AG10803 (cell line): ENCODE measurements at regions not wholly inside any gene's neighbourhood (a gene's known extent, or its start where the extent isn't known, plus 50 kb on each side); places are given as distances from the start of the nearest gene placed in this dataset.

ENCODE experiments used
- DNase-seq: peaks from one replicate; pipeline ENCODE4 v3.0.0; 2010; ENCODE audit warnings: low read depth
- H3K4me3 ChIP-seq: 2 replicates; pipeline ENCODE4 v1.5.1; 2011; ENCODE audit warnings: mild to moderate bottlenecking, low read length, control low read depth
- TF ChIP-seq, protein P1 (sequence below): conservative IDR thresholded peaks from 2 replicates; pipeline ENCODE4 v1.5.1; 2011; ENCODE audit warnings: mild to moderate bottlenecking, low read length, control low read depth, inconsistent platforms

DNA sequence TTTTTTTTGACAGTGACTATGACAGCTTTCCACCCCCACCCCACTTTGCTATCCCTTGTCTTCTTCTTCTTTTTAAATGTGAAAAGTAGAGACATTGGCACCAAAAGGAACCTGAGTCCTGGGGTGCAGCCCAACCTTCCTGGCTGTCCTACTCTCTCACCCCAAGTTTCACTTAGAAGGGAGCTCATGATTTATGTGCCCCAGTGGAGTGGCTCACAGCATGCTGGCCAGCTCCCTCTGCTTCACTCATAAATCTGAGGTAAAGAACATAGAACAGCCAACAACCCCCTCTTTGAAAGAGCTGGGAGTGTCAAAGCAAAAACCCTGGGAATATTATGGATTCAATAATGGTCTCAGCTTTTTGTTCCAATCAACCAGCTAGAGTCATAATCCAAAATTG lies 196.3 kb upstream of the DAPK1 start:
- TF ChIP-seq, protein P1, sequence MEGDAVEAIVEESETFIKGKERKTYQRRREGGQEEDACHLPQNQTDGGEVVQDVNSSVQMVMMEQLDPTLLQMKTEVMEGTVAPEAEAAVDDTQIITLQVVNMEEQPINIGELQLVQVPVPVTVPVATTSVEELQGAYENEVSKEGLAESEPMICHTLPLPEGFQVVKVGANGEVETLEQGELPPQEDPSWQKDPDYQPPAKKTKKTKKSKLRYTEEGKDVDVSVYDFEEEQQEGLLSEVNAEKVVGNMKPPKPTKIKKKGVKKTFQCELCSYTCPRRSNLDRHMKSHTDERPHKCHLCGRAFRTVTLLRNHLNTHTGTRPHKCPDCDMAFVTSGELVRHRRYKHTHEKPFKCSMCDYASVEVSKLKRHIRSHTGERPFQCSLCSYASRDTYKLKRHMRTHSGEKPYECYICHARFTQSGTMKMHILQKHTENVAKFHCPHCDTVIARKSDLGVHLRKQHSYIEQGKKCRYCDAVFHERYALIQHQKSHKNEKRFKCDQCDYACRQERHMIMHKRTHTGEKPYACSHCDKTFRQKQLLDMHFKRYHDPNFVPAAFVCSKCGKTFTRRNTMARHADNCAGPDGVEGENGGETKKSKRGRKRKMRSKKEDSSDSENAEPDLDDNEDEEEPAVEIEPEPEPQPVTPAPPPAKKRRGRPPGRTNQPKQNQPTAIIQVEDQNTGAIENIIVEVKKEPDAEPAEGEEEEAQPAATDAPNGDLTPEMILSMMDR, result no peak
- DNase-seq, result no peak
- no peak overlapping the region for H3K4me3 ChIP-seq

DNA sequence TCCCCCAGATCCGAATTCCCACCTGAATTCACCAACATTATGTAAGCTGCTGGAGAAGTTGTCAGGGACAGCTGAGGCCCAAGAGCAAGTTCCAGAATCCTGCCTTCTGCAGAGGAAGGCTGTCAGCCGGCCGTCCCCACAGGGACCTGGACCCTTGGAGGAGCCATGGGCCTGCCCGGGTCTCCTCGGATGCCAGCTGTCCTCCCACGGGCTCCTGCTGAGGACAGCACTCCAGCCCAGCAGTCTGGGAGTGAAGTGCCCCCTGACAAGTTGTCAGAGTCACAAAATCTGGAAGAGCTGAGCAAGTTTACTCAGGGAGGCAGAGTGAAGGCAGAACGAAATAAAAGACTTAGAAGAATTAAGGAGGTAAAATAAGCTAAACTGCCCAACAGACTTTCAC lies 192.5 kb upstream of the DAPK1 start:
- DNase-seq, result no peak
- no peak overlapping the region for H3K4me3 ChIP-seq
- TF ChIP-seq, protein P1, result no peak

DNA sequence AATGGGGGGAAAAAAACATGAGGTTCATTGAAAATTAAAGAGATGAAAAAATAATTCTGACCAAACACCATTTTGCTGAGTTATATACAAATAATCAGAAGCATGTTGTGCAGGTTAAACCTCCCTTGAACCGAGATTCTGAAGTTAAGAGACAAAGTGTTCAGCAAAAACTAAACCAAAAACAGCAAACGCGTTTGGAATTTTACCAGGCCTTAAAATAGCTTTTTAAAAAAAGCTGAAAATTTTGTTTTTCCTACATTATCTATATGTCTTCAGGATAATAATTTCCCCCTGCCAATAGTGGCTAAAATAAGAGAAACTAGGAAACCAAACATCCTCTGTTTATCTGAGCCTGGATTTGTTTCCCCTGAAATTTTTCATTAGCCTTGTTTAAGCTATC lies 191.7 kb upstream of the DAPK1 start:
- no peak for DNase-seq
- TF ChIP-seq, protein P1, result no peak
- no peak overlapping the region for H3K4me3 ChIP-seq

DNA sequence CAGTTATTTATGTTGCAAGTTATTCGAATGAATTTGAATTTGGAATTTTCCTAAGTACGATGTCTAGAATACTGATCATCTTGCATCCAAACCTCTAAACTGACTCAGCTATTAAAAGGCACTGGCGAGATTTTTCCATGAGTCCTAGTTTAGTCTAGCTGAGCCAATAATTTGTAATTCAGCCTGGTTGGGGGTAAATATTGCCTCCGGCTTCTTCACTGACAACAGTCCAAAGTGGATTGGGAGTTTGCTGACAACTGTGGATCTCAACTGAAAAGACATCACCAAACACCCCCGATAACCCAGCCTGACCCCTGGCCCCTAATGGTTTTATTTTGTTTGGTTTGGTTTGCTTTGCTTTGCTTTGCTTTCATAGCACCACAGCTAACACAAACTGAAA lies 189.8 kb upstream of the DAPK1 start:
- no peak overlapping the region for H3K4me3 ChIP-seq
- peak; percentile 21 for DNase-seq
- TF ChIP-seq, protein P1, result no peak

DNA sequence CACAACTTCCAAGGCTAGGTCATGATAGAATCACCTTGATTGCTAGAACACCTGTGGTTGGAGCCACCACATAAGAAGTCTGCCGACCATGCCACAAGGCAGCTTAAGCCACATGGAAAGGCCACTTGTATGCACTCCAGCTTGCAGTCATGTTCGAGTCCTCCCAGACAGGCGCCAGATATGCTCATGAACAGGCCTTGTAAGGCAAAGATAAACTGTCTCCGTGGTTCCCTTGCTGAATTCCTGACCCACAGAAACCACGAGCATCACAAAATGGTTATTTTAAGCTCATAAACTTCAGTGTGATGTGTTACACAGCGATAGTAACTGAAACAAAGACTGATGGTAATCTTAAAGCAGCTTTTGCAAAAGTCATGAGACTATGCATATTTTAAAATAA lies 188.4 kb upstream of the DAPK1 start:
- TF ChIP-seq, protein P1, result no peak
- peak; percentile 21 for DNase-seq
- no peak overlapping the region for H3K4me3 ChIP-seq

DNA sequence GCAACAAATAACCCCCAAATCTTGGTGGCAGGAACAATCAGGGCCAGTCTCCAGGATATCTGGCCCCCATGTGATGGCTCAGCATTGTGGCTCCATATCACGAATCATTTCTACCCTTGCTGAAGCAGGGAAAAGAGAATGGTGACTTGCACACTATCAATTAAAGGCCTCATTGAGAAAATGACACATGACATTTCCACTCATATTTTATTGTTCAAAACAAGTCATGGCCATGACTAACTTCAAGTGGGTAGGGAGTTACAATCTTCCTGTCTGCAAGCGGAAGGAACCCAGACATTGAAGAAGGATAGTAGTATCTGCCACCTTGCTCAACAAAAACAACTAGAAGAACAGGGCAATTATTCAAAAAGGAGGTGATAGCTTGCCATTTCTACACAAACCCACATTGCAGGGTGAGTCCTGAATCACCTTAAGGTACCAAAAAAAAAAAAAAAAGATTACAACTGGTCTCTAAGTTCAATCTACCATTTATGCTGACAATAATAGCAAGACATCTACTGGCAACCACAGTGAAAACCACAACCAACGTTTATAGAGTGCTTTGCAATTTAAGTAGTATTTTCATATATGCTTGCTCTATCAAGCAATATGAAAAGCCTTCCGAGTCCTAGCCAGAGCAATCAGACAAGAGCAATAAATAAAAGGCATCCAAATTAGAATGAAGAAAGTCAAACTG lies 186.7 kb upstream of the DAPK1 start:
- TF ChIP-seq, protein P1, result no peak
- no peak overlapping the region for H3K4me3 ChIP-seq
- no peak for DNase-seq

DNA sequence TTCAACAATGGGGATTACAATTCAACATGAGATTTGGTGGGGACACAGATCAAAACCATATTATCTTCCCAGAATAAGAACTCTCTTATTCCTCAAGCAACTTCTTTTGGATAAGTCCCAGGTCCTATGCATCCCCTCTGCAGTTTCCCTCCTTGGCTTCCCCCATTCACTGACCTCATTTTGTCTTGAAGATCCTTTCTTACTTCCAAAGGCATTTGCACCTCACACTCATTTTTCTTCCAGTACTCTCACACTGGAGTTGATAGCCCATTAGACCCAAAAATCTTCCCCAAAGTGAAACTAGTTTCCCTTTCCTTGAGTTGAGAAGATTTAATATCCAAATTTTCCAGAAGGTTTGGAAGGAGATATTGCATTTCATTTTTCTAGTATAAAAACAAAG lies 178.0 kb upstream of the DAPK1 start:
- H3K4me3 ChIP-seq, result no peak overlapping the region
- TF ChIP-seq, protein P1, result no peak
- no peak for DNase-seq
